H1 (cell line): ENCODE measurements at regions not wholly inside any gene's neighbourhood (a gene's known extent, or its start where the extent isn't known, plus 50 kb on each side); places are given as distances from the start of the nearest gene placed in this dataset.
A peak's percentile ranks its signal among the peaks of the same experiment; 100 is the strongest.

Experiments used
- CTCF ChIA-PET: fragments of 300-600 bp; sonication (Branson Sonifier 250); formaldehyde crosslinking; loops from one replicate; lab custom pipeline; 2021; ENCODE audit not compliant: partially characterized antibody; lab: Charles Lee
- POLR2A ChIA-PET: fragments of 300-600 bp; sonication (Branson Sonifier 250); formaldehyde crosslinking; loops from one replicate; lab custom pipeline; 2021; ENCODE audit warnings: inconsistent platforms; ENCODE audit not compliant: partially characterized antibody; lab: Charles Lee
- DNase-seq, 2 experiments: peaks; one replicate each; pipeline versions ENCODE4 v3.0.0 to v3.0.0-alpha.2; 2010 to 2022; ENCODE audit warnings: low spot score in 2 of 2, low read depth in 1 of 2, mixed read lengths in 1 of 2
- FAIRE-seq: peaks from 2 replicates; lab custom pipeline; 2011; peaks lifted over from hg19 to GRCh38; lab: Jason Lieb, UNC
- H2AFZ ChIP-seq: 2 replicates; pipeline ENCODE4 v1.8.1; 2012; ENCODE audit warnings: low read length, inconsistent platforms
- H2AK5ac ChIP-seq: 2 replicates; pipeline ENCODE4 v1.6.1; 2013; ENCODE audit warnings: low read depth, low read length
- H2BK120ac ChIP-seq: replicated peaks from 2 replicates; pipeline ENCODE3; 2013; ENCODE audit warnings: low read depth, low read length, inconsistent platforms
- H2BK12ac ChIP-seq: 2 replicates; pipeline ENCODE4 v1.6.1; 2013; ENCODE audit warnings: low read depth, low read length
- H2BK15ac ChIP-seq: 2 replicates; pipeline ENCODE4 v1.6.1; 2013; ENCODE audit warnings: low read length
- H2BK20ac ChIP-seq: 2 replicates; pipeline ENCODE4 v1.6.1; 2013; ENCODE audit warnings: low read length
- H2BK5ac ChIP-seq: 2 replicates; pipeline ENCODE4 v1.6.1; 2013; ENCODE audit warnings: low read depth, low read length
- H3K14ac ChIP-seq: 2 replicates; pipeline ENCODE4 v1.6.1; 2013; ENCODE audit warnings: inconsistent platforms; ENCODE audit not compliant: insufficient read length
- H3K18ac ChIP-seq: 2 replicates; pipeline ENCODE4 v1.6.1; 2013; ENCODE audit warnings: low read length; ENCODE audit errors: extremely low read depth
- H3K23ac ChIP-seq: 2 replicates; pipeline ENCODE4 v1.6.1; 2013; ENCODE audit warnings: inconsistent platforms; ENCODE audit not compliant: insufficient read length
- H3K23me2 ChIP-seq: 2 replicates; pipeline ENCODE4 v1.6.1; 2013; ENCODE audit warnings: low read depth, low read length
- H3K27ac ChIP-seq: 2 replicates; pipeline ENCODE4 v1.6.1; 2011; ENCODE audit warnings: low read depth, low read length, inconsistent platforms
- H3K27me3 ChIP-seq, 4 experiments: replicated peaks in 1 of 4; 1 replicate in 1 of 4; 2 replicates in 3 of 4; pipeline versions ENCODE4 v1.6.1 to v1.8.1; 2011 to 2013; ENCODE audit warnings: low read length in 3 of 4, mild to moderate bottlenecking in 3 of 4, inconsistent platforms in 2 of 4, mixed read lengths in 2 of 4, moderate library complexity in 1 of 4; ENCODE audit not compliant: control insufficient read depth in 3 of 4, insufficient read depth in 3 of 4; ENCODE audit errors: extremely low read depth in 1 of 4
- H3K36me3 ChIP-seq, 4 experiments: 2 replicates each; pipeline versions ENCODE4 v1.6.1 to v1.8.1; 2011 to 2013; ENCODE audit warnings: mild to moderate bottlenecking in 4 of 4, low read length in 3 of 4, moderate library complexity in 2 of 4, control low read depth in 1 of 4, inconsistent platforms in 1 of 4; ENCODE audit not compliant: insufficient read depth in 4 of 4, control insufficient read depth in 2 of 4
- H3K4ac ChIP-seq: replicated peaks from 2 replicates; pipeline ENCODE3; 2013; ENCODE audit warnings: low read length, low read depth, mixed read lengths, inconsistent platforms; ENCODE audit not compliant: insufficient read length
- H3K4me1 ChIP-seq, 4 experiments: replicated peaks in 1 of 4; 1 replicate in 1 of 4; 2 replicates in 3 of 4; pipeline versions ENCODE4 v1.6.1 to v1.8.1; 2011 to 2013; ENCODE audit warnings: low read length in 3 of 4, inconsistent platforms in 2 of 4, mixed read lengths in 1 of 4; ENCODE audit not compliant: insufficient read depth in 4 of 4, control insufficient read depth in 3 of 4
- H3K4me2 ChIP-seq, 2 experiments: 2 replicates each; pipeline versions ENCODE4 v1.6.1 to v1.8.1; 2011 to 2013; ENCODE audit warnings: low read depth in 2 of 2, low read length in 2 of 2, control low read depth in 1 of 2, inconsistent platforms in 1 of 2, mild to moderate bottlenecking in 1 of 2; ENCODE audit not compliant: insufficient read depth in 1 of 2
- H3K4me3 ChIP-seq, 4 experiments: fragments of 200-600, 300-600 bp in 1 of 4; sonication (generic), shearing (Covaris generic), sonication (Bioruptor Twin) in 1 of 4; 2 replicates each; pipeline versions ENCODE4 v1.5.1 to v1.8.1; 2011 to 2016; ENCODE audit warnings: low read length in 4 of 4, low read depth in 3 of 4, control low read depth in 2 of 4, inconsistent platforms in 2 of 4, mild to moderate bottlenecking in 2 of 4, mixed read lengths in 1 of 4, moderate library complexity in 1 of 4; ENCODE audit not compliant: insufficient read depth in 2 of 4; ENCODE audit errors: extremely low read depth in 1 of 4
- H3K56ac ChIP-seq: replicated peaks from 2 replicates; pipeline ENCODE3; 2013; ENCODE audit warnings: low read depth, mild to moderate bottlenecking, mixed read lengths, low read length, inconsistent platforms; ENCODE audit not compliant: insufficient read length
- H3K79me1 ChIP-seq: 2 replicates; pipeline ENCODE4 v1.6.1; 2013; ENCODE audit warnings: low read depth, low read length, control low read depth
- H3K79me2 ChIP-seq, 2 experiments: 2 replicates each; pipeline versions ENCODE4 v1.6.1 to v1.8.1; 2012 to 2013; ENCODE audit warnings: low read length in 2 of 2, mild to moderate bottlenecking in 2 of 2, inconsistent platforms in 1 of 2; ENCODE audit not compliant: insufficient read depth in 2 of 2, control insufficient read depth in 1 of 2
- H3K9ac ChIP-seq, 4 experiments: replicated peaks in 1 of 4; 1 replicate in 1 of 4; 2 replicates in 3 of 4; pipeline versions ENCODE4 v1.6.1 to v1.8.1; 2011 to 2013; ENCODE audit warnings: low read depth in 3 of 4, low read length in 3 of 4, control low read depth in 2 of 4, mild to moderate bottlenecking in 2 of 4, moderate library complexity in 2 of 4, inconsistent platforms in 1 of 4; ENCODE audit errors: extremely low read depth in 1 of 4
- H3K9me3 ChIP-seq, 2 experiments: 2 replicates each; pipeline versions ENCODE4 v1.6.1 to v1.8.1; 2012 to 2013; ENCODE audit warnings: mild to moderate bottlenecking in 2 of 2, moderate library complexity in 2 of 2, control low read depth in 1 of 2, inconsistent platforms in 1 of 2, low read depth in 1 of 2, low read length in 1 of 2, mixed read lengths in 1 of 2; ENCODE audit not compliant: insufficient read depth in 2 of 2
- H4K20me1 ChIP-seq, 2 experiments: replicated peaks in 1 of 2; 2 replicates each; pipeline versions ENCODE3 to v1.8.1; 2011 to 2013; ENCODE audit warnings: inconsistent platforms in 2 of 2, low read length in 2 of 2, mild to moderate bottlenecking in 1 of 2; ENCODE audit not compliant: insufficient read depth in 2 of 2, control insufficient read depth in 1 of 2
- H4K5ac ChIP-seq: 2 replicates; pipeline ENCODE4 v1.6.1; 2013; ENCODE audit warnings: low read length, low read depth, mixed read lengths, inconsistent platforms; ENCODE audit not compliant: insufficient read length
- H4K8ac ChIP-seq: 2 replicates; pipeline ENCODE4 v1.8.0; 2013; ENCODE audit warnings: mild to moderate bottlenecking, moderate library complexity, low read length, inconsistent platforms; ENCODE audit not compliant: insufficient read depth; ENCODE audit errors: extremely low read depth
- H4K91ac ChIP-seq: replicated peaks from 2 replicates; pipeline ENCODE3; 2013; ENCODE audit warnings: low read length, mixed read lengths, inconsistent platforms; ENCODE audit not compliant: insufficient read length
- CBX5 ChIP-seq: fragments of 300-800, 300-1000 bp; sonication (generic); IDR thresholded peaks from 2 replicates; pipeline ENCODE4 v1.7.1; 2016; ENCODE audit warnings: antibody characterized with exemption, low read length, low read depth
- CBX8 ChIP-seq: fragments of 300-800, 300-1000 bp; sonication (generic); IDR thresholded peaks from 2 replicates; pipeline ENCODE4 v1.7.1; 2016; ENCODE audit warnings: low read depth, low read length, borderline replicate concordance
- KDM5A ChIP-seq: fragments of 200-600 bp; IDR thresholded peaks from 2 replicates; pipeline ENCODE4 v1.7.1; 2012; ENCODE audit warnings: mild to moderate bottlenecking, low read length, inconsistent platforms, mixed read lengths
- MAX ChIP-seq: IDR thresholded peaks from 2 replicates; pipeline ENCODE4 v1.6.1; 2012; ENCODE audit warnings: inconsistent platforms
- SAP30 ChIP-seq: fragments of 300-600 bp; sonication (generic); IDR thresholded peaks from 2 replicates; pipeline ENCODE4 v1.7.1; 2012; ENCODE audit warnings: low read length, moderate library complexity, mild to moderate bottlenecking, inconsistent platforms; ENCODE audit not compliant: insufficient read depth, insufficient replicate concordance
- TAF1 ChIP-seq: IDR thresholded peaks from 2 replicates; pipeline ENCODE4 v1.6.1; 2011; ENCODE audit warnings: mild to moderate bottlenecking, low read depth, low read length
- TEAD4 ChIP-seq: IDR thresholded peaks from 2 replicates; pipeline ENCODE4 v1.6.1; 2012; ENCODE audit warnings: low read depth, low read length, inconsistent platforms, mixed read lengths
- WGBS, 2 experiments: shearing (Covaris generic) in 1 of 2; methylation state at CpG; one replicate each; pipeline versions ENCODE4 v1.1.6 to v1.1.7; 2013 to 2015; ENCODE audit warnings: low lambda C conversion rate in 2 of 2, mixed read lengths in 2 of 2, inconsistent platforms in 1 of 2, low coverage in 1 of 2, missing lambda C conversion rate in 1 of 2; ENCODE audit not compliant: insufficient replicate concordance in 2 of 2, insufficient coverage in 1 of 2, insufficient read length in 1 of 2; ENCODE audit errors: extremely low coverage in 1 of 2, missing lambda C conversion rate in 1 of 2; 5-methylcytosine and 5-hydroxymethylcytosine counted together

DNA sequence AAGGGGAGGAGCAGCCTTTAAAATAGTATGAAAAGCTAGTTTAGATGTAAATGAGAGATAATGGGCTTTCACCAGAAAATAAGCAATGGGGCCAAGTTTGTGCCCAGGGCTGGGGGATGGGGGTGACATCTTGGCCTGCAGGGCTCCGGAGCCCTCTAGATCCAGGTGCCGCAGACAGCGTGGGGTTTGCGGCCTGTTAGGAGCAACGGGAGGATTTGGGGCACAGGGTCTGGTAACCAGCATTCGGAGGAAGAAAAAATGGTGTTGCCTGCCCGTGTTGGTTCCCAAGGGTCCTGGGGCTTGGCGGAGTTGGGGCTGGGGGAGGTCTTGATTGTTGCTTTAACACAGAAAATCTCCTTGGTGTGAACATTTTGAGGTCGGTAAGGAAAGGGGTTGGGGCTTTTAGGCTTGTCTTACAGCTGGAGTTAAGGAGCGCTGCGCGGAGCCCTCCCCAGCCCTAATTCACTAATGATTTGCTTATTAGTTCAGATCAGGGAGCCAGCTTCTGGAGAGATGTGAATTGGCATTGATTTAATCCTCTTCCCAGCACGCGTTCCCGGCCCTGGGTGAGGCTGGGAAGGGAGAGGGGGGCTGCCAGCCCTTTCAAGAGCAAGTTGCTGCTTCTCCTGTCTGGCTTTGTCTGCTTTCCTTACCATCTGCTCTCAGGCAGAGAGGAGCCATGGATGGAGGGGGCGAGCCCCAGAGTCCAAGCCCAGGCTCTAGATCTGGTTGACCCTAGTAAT is 443.4 kb downstream of the BCOR start:
- no peak overlapping the region for H2BK20ac ChIP-seq
- H2BK120ac ChIP-seq, result peak overlapping the region; percentile 69
- H3K9ac ChIP-seq, result peak overlapping the region in 1 of 4 experiments; percentile 55; a peak in 2 of 7 replicates
- H4K5ac ChIP-seq, result peak overlapping the region; percentile 64
- peak overlapping the region; percentile 58; the same call in 1 of the 2 replicates for H3K27ac ChIP-seq
- ChIA-PET POLR2A (interaction anchor here (0.5 to 2.0 kb wide), 7 partner anchors 10 to 352 kb away, joined by 3 to 8 read pairs (median 3); no protein-coding TSS in a partner anchor), CTCF (interaction anchor here (0.8 to 1.8 kb wide), 4 partner anchors 42 to 312 kb away, joined by 3 to 4 read pairs (median 4); no protein-coding TSS in a partner anchor)
- H3K36me3 ChIP-seq, result no peaks in the 10 kb centered on the region
- H2BK12ac ChIP-seq, result 0 out of 2 replicates have a peak overlapping the region, but pooled peaks have one; percentile 39
- no peak overlapping the region for H2AK5ac ChIP-seq
- H3K18ac ChIP-seq, result peak overlapping the region; percentile 71
- TF ChIP-seq MAX (0 out of 2 replicates have a peak, but pooled peaks have one; percentile 8), CBX8 (no peak), SAP30 (no peak), CBX5 (no peak), TAF1 (0 out of 2 replicates have a peak, but pooled peaks have one; percentile 27), TEAD4 (no peak), KDM5A (no peak)
- DNase-seq (no peak), FAIRE-seq (no peak)
- 12% methylated on average over 11 of the region's 16 CpGs; no CpG with 5 or more reads in 1 of the 2 experiments for WGBS, 2 experiments
- H3K23ac ChIP-seq, result no peak overlapping the region
- H3K9me3 ChIP-seq, result no peaks in the 10 kb centered on the region
- H3K79me2 ChIP-seq, result no peaks in the 10 kb centered on the region
- peaks cover 2 to 19% (median 7%) of the 10 kb centered on the region in 4 experiments for H3K4me1 ChIP-seq
- no peak overlapping the region for H4K8ac ChIP-seq
- H3K4ac ChIP-seq, result peak overlapping the region; percentile 77
- no peaks in the 10 kb centered on the region for H3K23me2 ChIP-seq
- no peaks in the 10 kb centered on the region for H4K20me1 ChIP-seq
- no peak overlapping the region for H2BK15ac ChIP-seq
- peak overlapping the region in 1 of 4 experiments; percentile 43; a peak in 1 of 8 replicates for H3K4me3 ChIP-seq
- H2BK5ac ChIP-seq, result no peak overlapping the region
- peak overlapping the region; percentile 91 for H4K91ac ChIP-seq
- H3K79me1 ChIP-seq, result no peaks in the 10 kb centered on the region
- peak overlapping the region; percentile 53 to 65 for H3K4me2 ChIP-seq
- H2AFZ ChIP-seq, result no peak overlapping the region
- H3K56ac ChIP-seq, result no peak overlapping the region
- H3K27me3 ChIP-seq, result no peaks in the 10 kb centered on the region
- H3K14ac ChIP-seq, result no peak overlapping the region
